CD14-positive monocyte (primary cell): ENCODE measurements at regions not wholly inside any gene's neighbourhood (a gene's known extent, or its start where the extent isn't known, plus 50 kb on each side); places are given as distances from the start of the nearest gene placed in this dataset.

ENCODE experiments used
- DNase-seq, 3 donors: peaks; one replicate each; pipeline ENCODE4 v3.0.0-alpha.2; 2011 to 2022
- H2AFZ ChIP-seq: 2 replicates; pipeline ENCODE4 v1.6.0; 2012; ENCODE audit warnings: mild to moderate bottlenecking, low read depth, low read length, inconsistent platforms; ENCODE audit not compliant: insufficient read depth, poor library complexity, severe bottlenecking
- H3K27ac ChIP-seq, 2 donors: 1 replicate in 1 of 2; 2 replicates in 1 of 2; pipeline ENCODE4 v1.5.1; 2012 to 2013; ENCODE audit warnings: low read length in 2 of 2, control low read depth in 1 of 2, inconsistent platforms in 1 of 2, low read depth in 1 of 2, mild to moderate bottlenecking in 1 of 2
- H3K27me3 ChIP-seq, 2 donors: one replicate each; pipeline versions ENCODE4 v1.6.0 to v1.6.1; 2011 to 2013; ENCODE audit warnings: low read length in 2 of 2; ENCODE audit not compliant: control insufficient read depth in 2 of 2, insufficient read depth in 2 of 2
- H3K36me3 ChIP-seq, 2 donors: replicated peaks in 1 of 2; 1 replicate in 1 of 2; 2 replicates in 1 of 2; pipeline versions ENCODE4 v1.5.1 to v1.6.1; 2012 to 2013; ENCODE audit warnings: low read length in 2 of 2, control low read depth in 1 of 2, inconsistent platforms in 1 of 2, mild to moderate bottlenecking in 1 of 2; ENCODE audit not compliant: insufficient read depth in 2 of 2, control insufficient read depth in 1 of 2
- H3K4me1 ChIP-seq, 2 donors: 1 replicate in 1 of 2; 2 replicates in 1 of 2; pipeline versions ENCODE4 v1.5.1 to v1.6.1; 2012 to 2013; ENCODE audit warnings: low read length in 2 of 2, control low read depth in 1 of 2, inconsistent platforms in 1 of 2, mild to moderate bottlenecking in 1 of 2, moderate library complexity in 1 of 2; ENCODE audit not compliant: insufficient read depth in 2 of 2, control insufficient read depth in 1 of 2
- H3K4me2 ChIP-seq: replicated peaks from 2 replicates; pipeline ENCODE3; 2012; ENCODE audit warnings: low read length, moderate library complexity, mild to moderate bottlenecking; ENCODE audit not compliant: poor library complexity, severe bottlenecking; ENCODE audit errors: extremely low read depth
- H3K4me3 ChIP-seq, 3 experiments: fragments of 200-600 bp in 1 of 3; sonication (generic) in 1 of 3; replicated peaks in 1 of 3; 1 replicate in 2 of 3; 2 replicates in 1 of 3; pipeline ENCODE4 v1.5.1; 2011 to 2013; ENCODE audit warnings: low read length in 3 of 3, mild to moderate bottlenecking in 3 of 3, control low read depth in 2 of 3, low read depth in 2 of 3, inconsistent platforms in 1 of 3, moderate library complexity in 1 of 3
- H3K79me2 ChIP-seq: 2 replicates; pipeline ENCODE4 v1.6.0; 2012; ENCODE audit warnings: mild to moderate bottlenecking, control low read depth, inconsistent platforms, low read length, moderate library complexity; ENCODE audit not compliant: insufficient read depth
- H3K9ac ChIP-seq: 2 replicates; pipeline ENCODE4 v1.6.0; 2017; ENCODE audit warnings: low read length, mild to moderate bottlenecking; ENCODE audit not compliant: insufficient read depth, poor library complexity, severe bottlenecking
- H3K9me3 ChIP-seq, 2 donors: replicated peaks in 1 of 2; 1 replicate in 1 of 2; 2 replicates in 1 of 2; pipeline versions ENCODE4 v1.5.1 to v1.6.1; 2012 to 2013; ENCODE audit warnings: low read length in 2 of 2, control low read depth in 1 of 2; ENCODE audit not compliant: control insufficient read depth in 1 of 2, insufficient read depth in 1 of 2
- H4K20me1 ChIP-seq: 2 replicates; pipeline ENCODE4 v1.6.0; 2012; ENCODE audit warnings: mild to moderate bottlenecking, low read length, control low read depth, moderate library complexity; ENCODE audit not compliant: insufficient read depth
- H3K27ac Mint-ChIP-seq, 7 donors: one replicate each; pipeline ENCODE4 v1.8.0; 2020; ENCODE audit warnings: mild to moderate bottlenecking in 7 of 7, mixed read lengths in 7 of 7, moderate library complexity in 6 of 7, inconsistent platforms in 2 of 7
- H3K27me3 Mint-ChIP-seq, 3 donors: one replicate each; pipeline ENCODE4 v1.8.0; 2021 to 2022; ENCODE audit warnings: low read depth in 3 of 3, mild to moderate bottlenecking in 3 of 3, mixed read lengths in 3 of 3, moderate library complexity in 3 of 3, inconsistent platforms in 1 of 3
- H3K36me3 Mint-ChIP-seq, 2 donors: one replicate each; pipeline ENCODE4 v1.8.0; 2020; ENCODE audit warnings: mixed read lengths in 2 of 2, inconsistent platforms in 1 of 2, mild to moderate bottlenecking in 1 of 2
- H3K4me1 Mint-ChIP-seq: one replicate; pipeline ENCODE4 v1.8.0; 2020; ENCODE audit warnings: mild to moderate bottlenecking, mixed read lengths
- H3K4me3 Mint-ChIP-seq, 2 donors: one replicate each; pipeline ENCODE4 v1.8.0; 2020; ENCODE audit warnings: mild to moderate bottlenecking in 2 of 2, mixed read lengths in 2 of 2, moderate library complexity in 1 of 2
- H3K9me3 Mint-ChIP-seq, 7 donors: one replicate each; pipeline ENCODE4 v1.8.0; 2020 to 2022; ENCODE audit warnings: mixed read lengths in 7 of 7, mild to moderate bottlenecking in 6 of 7, moderate library complexity in 6 of 7, inconsistent platforms in 2 of 7
- CTCF ChIP-seq: fragments of 200-600 bp; IDR thresholded peaks from one replicate; pipeline ENCODE4 v1.8.0; 2022; ENCODE audit warnings: antibody characterized with exemption, mild to moderate bottlenecking
- WGBS: methylation state at CpG from one replicate; pipeline ENCODE4 v1.1.5; 2013; ENCODE audit warnings: missing lambda C conversion rate; ENCODE audit not compliant: insufficient coverage; 5-methylcytosine and 5-hydroxymethylcytosine counted together
- intact Hi-C, 2 donors: fragments of 100-400 bp; cut with micrococcal nuclease; formaldehyde crosslinking; loops; one replicate each; pipeline versions ENCODE4 v1.15.0 to v1.15.1; 2023

DNA sequence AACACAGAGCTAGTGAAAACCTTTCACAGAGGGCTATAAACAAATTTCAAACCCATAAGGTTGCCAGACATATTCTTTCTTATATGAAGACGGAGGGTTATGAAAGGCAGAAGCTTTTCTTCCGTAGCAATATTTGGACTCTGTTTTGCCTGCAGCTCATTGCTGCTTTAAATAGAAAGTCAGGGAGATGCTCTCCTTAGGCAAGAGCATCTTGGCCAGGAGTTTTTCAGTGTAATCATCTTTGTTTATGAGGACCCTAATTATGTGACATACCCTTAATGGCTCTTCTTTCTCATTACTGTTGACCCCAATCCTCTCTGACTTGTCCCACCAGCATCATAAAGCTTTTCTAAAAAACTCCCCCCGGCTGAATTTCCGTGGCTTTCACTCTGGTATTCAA is 433.4 kb upstream of the NRXN1 start:
- Histone ChIP-seq H2AFZ (no peak overlapping the region), H3K4me1 (no peaks in the 10 kb centered on the region), H3K27ac (no peak overlapping the region), H4K20me1 (no peaks in the 10 kb centered on the region), H3K9me3 (no peaks in the 10 kb centered on the region), H3K9ac (no peak overlapping the region), H3K4me2 (no peak overlapping the region), H3K27me3 (no peaks in the 10 kb centered on the region), H3K4me3 (no peak overlapping the region), H3K36me3 (no peaks in the 10 kb centered on the region), H3K79me2 (no peaks in the 10 kb centered on the region)
- Mint-ChIP-seq H3K36me3 (no peaks in the 10 kb centered on the region), H3K9me3 (peaks cover 0 to 2% (median 0%) of the 10 kb centered on the region in 7 donors), H3K27ac (no peak overlapping the region), H3K27me3 (no peaks in the 10 kb centered on the region), H3K4me3 (no peak overlapping the region), H3K4me1 (no peaks in the 10 kb centered on the region)
- intact Hi-C loops, result no loop called here
- no CpG with 5 or more reads among the region's 4 CpGs for WGBS
- TF ChIP-seq CTCF, result no peak
- no peak for DNase-seq

- no peak for TF ChIP-seq CTCF
- Histone ChIP-seq H4K20me1 (no peaks in the 10 kb centered on the region), H2AFZ (no peak overlapping the region), H3K9ac (no peak overlapping the region), H3K9me3 (peaks cover 6 to 13% of the 10 kb centered on the region in 2 donors), H3K27ac (no peak overlapping the region), H3K4me3 (no peak overlapping the region), H3K4me1 (no peaks in the 10 kb centered on the region), H3K79me2 (no peaks in the 10 kb centered on the region), H3K36me3 (no peaks in the 10 kb centered on the region), H3K27me3 (no peaks in the 10 kb centered on the region), H3K4me2 (no peak overlapping the region)
- Mint-ChIP-seq H3K9me3 (peaks cover 2 to 9% (median 5%) of the 10 kb centered on the region in 7 donors), H3K27ac (no peak overlapping the region), H3K27me3 (peaks cover 0 to 2% (median 1%) of the 10 kb centered on the region in 3 donors), H3K4me1 (no peaks in the 10 kb centered on the region), H3K4me3 (no peak overlapping the region), H3K36me3 (no peaks in the 10 kb centered on the region)
- 100% methylated on average over 1 of the region's 4 CpGs for WGBS
- no peak for DNase-seq
- intact Hi-C loops, result no loop called here
Measured at GRCh38 chr2:51454177-51454576, 422.2 kb upstream of the NRXN1 start.
